ENCODE measurements at regions not wholly inside any gene's neighbourhood (a gene's known extent, or its start where the extent isn't known, plus 50 kb on each side); places are given as distances from the start of the nearest gene placed in this dataset.

GRCh38 chr4:65923616-65924015, 253.3 kb upstream of the EPHA5 start:
- intact Hi-C loops (cut with DNase I), result no loop called here
- 0 to 6% (median 0%) methylated on average over 1 of the region's 1 CpG for WGBS, 3 donors
- Histone ChIP-seq H3K9me3 (no peaks in the 10 kb centered on the region), H3K27me3 (no peaks in the 10 kb centered on the region), H3K36me3 (no peaks in the 10 kb centered on the region), H3K27ac (no peak overlapping the region), H3K4me3 (no peak overlapping the region), H3K4me1 (ENCODE audit: insufficient read depth) (no peaks in the 10 kb centered on the region)
- no peak for DNase-seq
- TF ChIP-seq CTCF (IDR thresholded peaks at IDR 0.05) (no peak), POLR2A (IDR thresholded peaks at IDR 0.05) (no peak), EP300 (IDR thresholded peaks at IDR 0.05) (no peak)

GRCh38 chr4:65921180-65921579, 250.9 kb upstream of the EPHA5 start:
- TF ChIP-seq EP300 (IDR thresholded peaks at IDR 0.05) (no peak), POLR2A (IDR thresholded peaks at IDR 0.05) (no peak), CTCF (IDR thresholded peaks at IDR 0.05) (no peak)
- WGBS, 3 donors, result 91 to 93% (median 92%) methylated on average over 10 of the region's 10 CpGs
- DNase-seq, result no peak
- no peak overlapping the region for H3K27ac ChIP-seq
- no peak overlapping the region for H3K4me3 ChIP-seq
- intact Hi-C loops (cut with DNase I), result no loop called here
- no peaks in the 10 kb centered on the region for H3K4me1 ChIP-seq (ENCODE audit: insufficient read depth)
- H3K9me3 ChIP-seq, result no peaks in the 10 kb centered on the region
- no peaks in the 10 kb centered on the region for H3K36me3 ChIP-seq
- no peaks in the 10 kb centered on the region for H3K27me3 ChIP-seq

DNA sequence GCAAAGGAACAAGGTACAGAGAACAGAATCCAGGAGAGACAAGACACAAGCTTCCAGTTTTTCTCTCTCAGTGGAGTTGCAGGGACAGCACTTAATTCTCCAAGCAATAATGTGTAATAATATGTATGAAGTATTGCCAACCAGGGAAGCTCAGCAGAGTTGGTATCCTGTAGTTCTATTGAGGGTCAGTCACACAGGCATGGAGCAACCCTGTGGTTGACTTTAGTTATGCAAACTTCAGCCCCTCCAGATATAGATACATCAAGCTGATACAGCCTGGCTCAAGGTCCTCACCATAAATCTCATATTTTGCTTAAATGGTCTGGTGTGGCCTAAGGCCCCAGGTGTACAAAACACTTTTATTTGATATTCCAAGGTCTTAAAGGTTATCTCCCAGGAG, 248.6 kb upstream of the EPHA5 start:
- H3K9me3 ChIP-seq, result no peaks in the 10 kb centered on the region
- no peak overlapping the region for H3K4me3 ChIP-seq
- H3K27me3 ChIP-seq, result no peaks in the 10 kb centered on the region
- intact Hi-C loops (cut with DNase I), result no loop called here
- H3K27ac ChIP-seq, result no peak overlapping the region
- no peak for DNase-seq
- no peaks in the 10 kb centered on the region for H3K36me3 ChIP-seq
- no peak for TF ChIP-seq EP300 (IDR thresholded peaks at IDR 0.05)
- no peak for TF ChIP-seq POLR2A (IDR thresholded peaks at IDR 0.05)
- no peak for TF ChIP-seq CTCF (IDR thresholded peaks at IDR 0.05)
- H3K4me1 ChIP-seq (ENCODE audit: insufficient read depth), result no peaks in the 10 kb centered on the region

GRCh38 chr4:65918212-65918611, 247.9 kb upstream of the EPHA5 start:
- 0% methylated on average over 1 of the region's 1 CpG for WGBS, 3 donors

More at GRCh38 chr4:65918212-65918611, 247.9 kb upstream of the EPHA5 start:
- Histone ChIP-seq H3K27me3 (no peaks in the 10 kb centered on the region), H3K9me3 (no peaks in the 10 kb centered on the region), H3K27ac (no peak overlapping the region), H3K36me3 (no peaks in the 10 kb centered on the region), H3K4me3 (no peak overlapping the region), H3K4me1 (ENCODE audit: insufficient read depth) (no peaks in the 10 kb centered on the region)
- intact Hi-C loops (cut with DNase I), result no loop called here
- DNase-seq, result no peak
- TF ChIP-seq CTCF (IDR thresholded peaks at IDR 0.05) (no peak), POLR2A (IDR thresholded peaks at IDR 0.05) (no peak), EP300 (IDR thresholded peaks at IDR 0.05) (no peak)

All from ovary (tissue), 7 donors.